H1 (cell line): ENCODE measurements at regions not wholly inside any gene's neighbourhood (a gene's known extent, or its start where the extent isn't known, plus 50 kb on each side); places are given as distances from the start of the nearest gene placed in this dataset.

Experiments
- CTCF ChIA-PET: fragments of 300-600 bp; sonication (Branson Sonifier 250); formaldehyde crosslinking; loops from one replicate; lab custom pipeline; 2021; ENCODE audit not compliant: partially characterized antibody; lab: Charles Lee
- POLR2A ChIA-PET: fragments of 300-600 bp; sonication (Branson Sonifier 250); formaldehyde crosslinking; loops from one replicate; lab custom pipeline; 2021; ENCODE audit warnings: inconsistent platforms; ENCODE audit not compliant: partially characterized antibody; lab: Charles Lee
- DNase-seq, 2 experiments: peaks; one replicate each; pipeline versions ENCODE4 v3.0.0 to v3.0.0-alpha.2; 2010 to 2022; ENCODE audit warnings: low spot score in 2 of 2, low read depth in 1 of 2, mixed read lengths in 1 of 2
- FAIRE-seq: peaks from 2 replicates; lab custom pipeline; 2011; peaks lifted over from hg19 to GRCh38; lab: Jason Lieb, UNC
- H2AFZ ChIP-seq: 2 replicates; pipeline ENCODE4 v1.8.1; 2012; ENCODE audit warnings: low read length, inconsistent platforms
- H2AK5ac ChIP-seq: 2 replicates; pipeline ENCODE4 v1.6.1; 2013; ENCODE audit warnings: low read depth, low read length
- H2BK120ac ChIP-seq: replicated peaks from 2 replicates; pipeline ENCODE3; 2013; ENCODE audit warnings: low read depth, low read length, inconsistent platforms
- H2BK12ac ChIP-seq: 2 replicates; pipeline ENCODE4 v1.6.1; 2013; ENCODE audit warnings: low read depth, low read length
- H2BK15ac ChIP-seq: 2 replicates; pipeline ENCODE4 v1.6.1; 2013; ENCODE audit warnings: low read length
- H2BK20ac ChIP-seq: 2 replicates; pipeline ENCODE4 v1.6.1; 2013; ENCODE audit warnings: low read length
- H2BK5ac ChIP-seq: 2 replicates; pipeline ENCODE4 v1.6.1; 2013; ENCODE audit warnings: low read depth, low read length
- H3K14ac ChIP-seq: 2 replicates; pipeline ENCODE4 v1.6.1; 2013; ENCODE audit warnings: inconsistent platforms; ENCODE audit not compliant: insufficient read length
- H3K18ac ChIP-seq: 2 replicates; pipeline ENCODE4 v1.6.1; 2013; ENCODE audit warnings: low read length; ENCODE audit errors: extremely low read depth
- H3K23ac ChIP-seq: 2 replicates; pipeline ENCODE4 v1.6.1; 2013; ENCODE audit warnings: inconsistent platforms; ENCODE audit not compliant: insufficient read length
- H3K23me2 ChIP-seq: 2 replicates; pipeline ENCODE4 v1.6.1; 2013; ENCODE audit warnings: low read depth, low read length
- H3K27ac ChIP-seq: 2 replicates; pipeline ENCODE4 v1.6.1; 2011; ENCODE audit warnings: low read depth, low read length, inconsistent platforms
- H3K27me3 ChIP-seq, 4 experiments: replicated peaks in 1 of 4; 1 replicate in 1 of 4; 2 replicates in 3 of 4; pipeline versions ENCODE4 v1.6.1 to v1.8.1; 2011 to 2013; ENCODE audit warnings: low read length in 3 of 4, mild to moderate bottlenecking in 3 of 4, inconsistent platforms in 2 of 4, mixed read lengths in 2 of 4, moderate library complexity in 1 of 4; ENCODE audit not compliant: control insufficient read depth in 3 of 4, insufficient read depth in 3 of 4; ENCODE audit errors: extremely low read depth in 1 of 4
- H3K36me3 ChIP-seq, 4 experiments: 2 replicates each; pipeline versions ENCODE4 v1.6.1 to v1.8.1; 2011 to 2013; ENCODE audit warnings: mild to moderate bottlenecking in 4 of 4, low read length in 3 of 4, moderate library complexity in 2 of 4, control low read depth in 1 of 4, inconsistent platforms in 1 of 4; ENCODE audit not compliant: insufficient read depth in 4 of 4, control insufficient read depth in 2 of 4
- H3K4ac ChIP-seq: replicated peaks from 2 replicates; pipeline ENCODE3; 2013; ENCODE audit warnings: low read length, low read depth, mixed read lengths, inconsistent platforms; ENCODE audit not compliant: insufficient read length
- H3K4me1 ChIP-seq, 4 experiments: replicated peaks in 1 of 4; 1 replicate in 1 of 4; 2 replicates in 3 of 4; pipeline versions ENCODE4 v1.6.1 to v1.8.1; 2011 to 2013; ENCODE audit warnings: low read length in 3 of 4, inconsistent platforms in 2 of 4, mixed read lengths in 1 of 4; ENCODE audit not compliant: insufficient read depth in 4 of 4, control insufficient read depth in 3 of 4
- H3K4me2 ChIP-seq, 2 experiments: 2 replicates each; pipeline versions ENCODE4 v1.6.1 to v1.8.1; 2011 to 2013; ENCODE audit warnings: low read depth in 2 of 2, low read length in 2 of 2, control low read depth in 1 of 2, inconsistent platforms in 1 of 2, mild to moderate bottlenecking in 1 of 2; ENCODE audit not compliant: insufficient read depth in 1 of 2
- H3K4me3 ChIP-seq, 4 experiments: fragments of 200-600, 300-600 bp in 1 of 4; sonication (generic), shearing (Covaris generic), sonication (Bioruptor Twin) in 1 of 4; 2 replicates each; pipeline versions ENCODE4 v1.5.1 to v1.8.1; 2011 to 2016; ENCODE audit warnings: low read length in 4 of 4, low read depth in 3 of 4, control low read depth in 2 of 4, inconsistent platforms in 2 of 4, mild to moderate bottlenecking in 2 of 4, mixed read lengths in 1 of 4, moderate library complexity in 1 of 4; ENCODE audit not compliant: insufficient read depth in 2 of 4; ENCODE audit errors: extremely low read depth in 1 of 4
- H3K56ac ChIP-seq: replicated peaks from 2 replicates; pipeline ENCODE3; 2013; ENCODE audit warnings: low read depth, mild to moderate bottlenecking, mixed read lengths, low read length, inconsistent platforms; ENCODE audit not compliant: insufficient read length
- H3K79me1 ChIP-seq: 2 replicates; pipeline ENCODE4 v1.6.1; 2013; ENCODE audit warnings: low read depth, low read length, control low read depth
- H3K79me2 ChIP-seq, 2 experiments: 2 replicates each; pipeline versions ENCODE4 v1.6.1 to v1.8.1; 2012 to 2013; ENCODE audit warnings: low read length in 2 of 2, mild to moderate bottlenecking in 2 of 2, inconsistent platforms in 1 of 2; ENCODE audit not compliant: insufficient read depth in 2 of 2, control insufficient read depth in 1 of 2
- H3K9ac ChIP-seq, 4 experiments: replicated peaks in 1 of 4; 1 replicate in 1 of 4; 2 replicates in 3 of 4; pipeline versions ENCODE4 v1.6.1 to v1.8.1; 2011 to 2013; ENCODE audit warnings: low read depth in 3 of 4, low read length in 3 of 4, control low read depth in 2 of 4, mild to moderate bottlenecking in 2 of 4, moderate library complexity in 2 of 4, inconsistent platforms in 1 of 4; ENCODE audit errors: extremely low read depth in 1 of 4
- H3K9me3 ChIP-seq, 2 experiments: 2 replicates each; pipeline versions ENCODE4 v1.6.1 to v1.8.1; 2012 to 2013; ENCODE audit warnings: mild to moderate bottlenecking in 2 of 2, moderate library complexity in 2 of 2, control low read depth in 1 of 2, inconsistent platforms in 1 of 2, low read depth in 1 of 2, low read length in 1 of 2, mixed read lengths in 1 of 2; ENCODE audit not compliant: insufficient read depth in 2 of 2
- H4K20me1 ChIP-seq, 2 experiments: replicated peaks in 1 of 2; 2 replicates each; pipeline versions ENCODE3 to v1.8.1; 2011 to 2013; ENCODE audit warnings: inconsistent platforms in 2 of 2, low read length in 2 of 2, mild to moderate bottlenecking in 1 of 2; ENCODE audit not compliant: insufficient read depth in 2 of 2, control insufficient read depth in 1 of 2
- H4K5ac ChIP-seq: 2 replicates; pipeline ENCODE4 v1.6.1; 2013; ENCODE audit warnings: low read length, low read depth, mixed read lengths, inconsistent platforms; ENCODE audit not compliant: insufficient read length
- H4K8ac ChIP-seq: 2 replicates; pipeline ENCODE4 v1.8.0; 2013; ENCODE audit warnings: mild to moderate bottlenecking, moderate library complexity, low read length, inconsistent platforms; ENCODE audit not compliant: insufficient read depth; ENCODE audit errors: extremely low read depth
- H4K91ac ChIP-seq: replicated peaks from 2 replicates; pipeline ENCODE3; 2013; ENCODE audit warnings: low read length, mixed read lengths, inconsistent platforms; ENCODE audit not compliant: insufficient read length
- EP300 ChIP-seq, 2 experiments: IDR thresholded peaks; 1 replicate in 1 of 2; 2 replicates in 1 of 2; pipeline ENCODE4 v1.6.1; 2011 to 2012; ENCODE audit warnings: low read depth in 2 of 2, low read length in 2 of 2, mild to moderate bottlenecking in 2 of 2, borderline replicate concordance in 1 of 2, inconsistent platforms in 1 of 2, moderate library complexity in 1 of 2
- KDM1A ChIP-seq: fragments of 200-600, 300-600 bp; sonication (generic); IDR thresholded peaks from 2 replicates; pipeline ENCODE4 v1.7.1; 2016; ENCODE audit warnings: mild to moderate bottlenecking, low read length, borderline replicate concordance
- SP4 ChIP-seq: IDR thresholded peaks from 2 replicates; pipeline ENCODE4 v1.6.1; 2012; ENCODE audit warnings: low read length, inconsistent platforms

DNA sequence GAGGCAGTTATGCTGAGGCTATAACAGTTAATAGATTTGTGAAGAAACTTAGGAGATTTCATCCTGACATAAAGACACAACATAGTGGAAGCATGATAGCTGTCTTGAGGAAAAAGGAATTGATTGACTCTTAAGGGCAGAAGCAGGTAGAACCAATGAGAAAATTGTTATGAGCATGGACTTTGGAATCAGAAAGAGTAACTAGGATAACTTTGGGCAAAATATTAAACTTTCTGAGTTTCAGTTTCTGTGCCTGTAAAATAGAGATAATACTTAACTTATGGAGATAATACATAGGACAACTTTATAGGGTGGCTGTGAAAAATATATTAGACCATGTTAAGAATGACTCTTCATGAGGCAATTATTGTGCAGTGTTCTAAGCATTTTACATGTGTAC is 696.5 kb downstream of the CDH11 start:
- H2BK20ac ChIP-seq = no peak overlapping the region
- DNase-seq (no peak), FAIRE-seq (no peak)
- H2BK5ac ChIP-seq = no peak overlapping the region
- no peak overlapping the region for H4K5ac ChIP-seq
- no peaks in the 10 kb centered on the region for H3K79me1 ChIP-seq
- H3K79me2 ChIP-seq = no peaks in the 10 kb centered on the region
- no peak overlapping the region for H4K91ac ChIP-seq
- no peak overlapping the region for H3K56ac ChIP-seq
- ChIA-PET POLR2A (no interaction called here), CTCF (no interaction called here)
- no peak overlapping the region for H3K9ac ChIP-seq
- H3K36me3 ChIP-seq = no peaks in the 10 kb centered on the region
- H3K18ac ChIP-seq = no peak overlapping the region
- TF ChIP-seq SP4 (no peak), KDM1A (no peak), EP300 (IDR thresholded peaks at IDR 0.05; ENCODE audit: borderline replicate concordance in 1 of 2, low read depth in 2 of 2, low read length in 2 of 2) (no peak)
- H2BK12ac ChIP-seq = no peak overlapping the region
- no peak overlapping the region for H3K4me3 ChIP-seq
- no peaks in the 10 kb centered on the region for H3K9me3 ChIP-seq
- no peaks in the 10 kb centered on the region for H3K4me1 ChIP-seq
- no peak overlapping the region for H2AK5ac ChIP-seq
- H3K27me3 ChIP-seq = no peaks in the 10 kb centered on the region
- no peaks in the 10 kb centered on the region for H4K20me1 ChIP-seq
- no peak overlapping the region for H3K23ac ChIP-seq
- H2BK120ac ChIP-seq = no peak overlapping the region
- no peaks in the 10 kb centered on the region; the same call in 1 of the 2 replicates for H3K23me2 ChIP-seq
- H3K27ac ChIP-seq = no peak overlapping the region
- H3K14ac ChIP-seq = no peak overlapping the region
- no peak overlapping the region for H3K4ac ChIP-seq
- H4K8ac ChIP-seq = no peak overlapping the region
- no peak overlapping the region for H2AFZ ChIP-seq
- no peak overlapping the region for H3K4me2 ChIP-seq
- H2BK15ac ChIP-seq = no peak overlapping the region
